ENCODE measurements at regions not wholly inside any gene's neighbourhood (a gene's known extent, or its start where the extent isn't known, plus 50 kb on each side); places are given as distances from the start of the nearest gene placed in this dataset.

GRCh38 chr6:54706391-54706790 is 140.2 kb upstream of the FAM83B start:
- no peak for TF ChIP-seq CTCF (conservative IDR thresholded peaks at IDR 0.05)
- Histone ChIP-seq H2BK5ac (ENCODE audit: insufficient read length, low read length) (no peak overlapping the region), H3K9me3 (ENCODE audit: control insufficient read depth, low read depth, low read length) (no peaks in the 10 kb centered on the region), H3K4me1 (ENCODE audit: insufficient read depth, low read length) (no peaks in the 10 kb centered on the region), H4K20me1 (ENCODE audit: control insufficient read depth, insufficient read depth, insufficient read length) (no peaks in the 10 kb centered on the region), H2AK5ac (ENCODE audit: insufficient read length, low read length) (no peak overlapping the region), H3K79me2 (ENCODE audit: insufficient read depth, low read length) (no peaks in the 10 kb centered on the region), H4K8ac (replicated peaks; ENCODE audit: insufficient read length, low read depth, low read length) (no peak overlapping the region), H2BK12ac (ENCODE audit: insufficient read length, low read depth, low read length) (no peak overlapping the region), H2BK120ac (ENCODE audit: low read depth, low read length, poor library complexity, severe bottlenecking) (no peak overlapping the region), H3K4me2 (ENCODE audit: insufficient read depth, insufficient read length, low read length) (no peak overlapping the region), H2BK15ac (ENCODE audit: low read depth, low read length) (no peak overlapping the region), H3K79me1 (ENCODE audit: insufficient read depth, low read depth, low read length, poor library complexity, severe bottlenecking) (no peaks in the 10 kb centered on the region), H4K5ac (ENCODE audit: insufficient read length, low read depth, low read length) (no peak overlapping the region), H3K27me3 (ENCODE audit: insufficient read depth, low read length) (no peaks in the 10 kb centered on the region), H3K18ac (ENCODE audit: insufficient read length, low read depth, low read length) (no peak overlapping the region), H3K56ac (ENCODE audit: insufficient read length, low read depth, low read length) (no peak overlapping the region), H2AFZ (ENCODE audit: low read length) (no peak overlapping the region), H3K9ac (ENCODE audit: extremely low read depth, insufficient read length, low read length) (no peak overlapping the region), H3K27ac (ENCODE audit: insufficient read length, low read depth, low read length) (no peak overlapping the region), H3K14ac (ENCODE audit: insufficient read depth, low read length) (no peak overlapping the region), H3T11ph (ENCODE audit: low read length) (no peak overlapping the region), H3K23ac (ENCODE audit: insufficient read length, low read depth, low read length) (no peak overlapping the region), H2BK20ac (ENCODE audit: low read depth, low read length, poor library complexity, severe bottlenecking) (no peak overlapping the region), H3K4ac (ENCODE audit: low read depth, low read length) (no peak overlapping the region), H4K91ac (ENCODE audit: insufficient read length, low read depth, low read length) (no peak overlapping the region), H3K23me2 (ENCODE audit: insufficient read length, low read depth, low read length, poor library complexity, severe bottlenecking) (no peaks in the 10 kb centered on the region)
- Mint-ChIP-seq H3K36me3 (ENCODE audit: insufficient read depth in 1 of 3, low read depth in 3 of 3) (peaks cover 0 to 1% (median 0%) of the 10 kb centered on the region in 3 experiments; a peak in 1 of 7 replicates), H3K27ac (no peak overlapping the region), H3K27me3 (ENCODE audit: low read depth) (no peaks in the 10 kb centered on the region), H3K4me3 (no peak overlapping the region), H3K9me3 (no peaks in the 10 kb centered on the region), H3K4me1 (peaks cover 23 to 29% of the 10 kb centered on the region in 2 experiments)
- no CpG with 5 or more reads among the region's 3 CpGs for WGBS (ENCODE audit: extremely low coverage, insufficient read length, low lambda C conversion rate)
- DNase-seq, result no peak

Data from H9 (cell line).